Activated T-cell treated with anti-CD3 and anti-CD28 coated beads for 4 hours (primary cell): ENCODE measurements at regions not wholly inside any gene's neighbourhood (a gene's known extent, or its start where the extent isn't known, plus 50 kb on each side); places are given as distances from the start of the nearest gene placed in this dataset.

Source experiments
- DNase-seq: peaks from one replicate; pipeline ENCODE4 v3.0.0-alpha.2; 2020

DNA sequence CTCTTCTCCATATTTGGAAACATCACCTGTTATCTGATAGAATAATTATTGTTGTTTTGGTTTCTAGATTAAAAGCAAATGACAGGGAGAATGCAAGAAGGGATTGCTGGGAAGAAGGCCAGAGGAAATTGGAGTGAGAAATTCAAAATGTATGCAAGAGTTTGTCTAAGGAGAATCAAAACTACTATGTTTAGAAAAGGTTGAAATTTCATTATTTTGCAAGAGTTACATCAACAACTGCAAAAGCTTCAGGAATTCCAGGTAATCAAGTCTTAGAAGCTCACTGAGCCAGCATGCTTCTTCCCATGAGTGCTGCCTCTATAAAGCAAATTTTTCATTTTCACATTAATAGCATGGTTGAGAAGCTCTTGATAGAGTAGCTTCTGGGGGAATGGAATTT, 177.2 kb upstream of the GBE1 start:
- DNase-seq, result no peak

DNA sequence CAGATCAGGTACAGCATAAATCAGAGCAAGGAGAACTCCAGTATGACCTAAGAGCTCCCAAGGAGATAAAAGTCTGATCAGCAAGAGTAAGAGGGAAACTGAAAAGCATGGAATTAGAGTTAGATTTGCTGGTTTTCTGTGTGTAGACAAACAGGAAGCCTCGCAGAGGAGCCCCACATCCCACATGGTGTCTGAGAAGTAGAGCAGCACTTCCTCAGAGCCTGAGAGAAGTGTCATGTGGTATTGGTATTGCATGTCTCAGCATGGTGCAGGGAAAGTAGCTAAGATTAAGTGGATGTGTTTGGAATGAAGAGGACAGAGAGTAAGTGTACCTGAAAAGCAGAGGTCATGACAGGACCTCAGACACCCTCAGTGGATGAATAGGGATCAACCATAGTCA, 175.4 kb upstream of the GBE1 start:
- DNase-seq, result no peak

DNA sequence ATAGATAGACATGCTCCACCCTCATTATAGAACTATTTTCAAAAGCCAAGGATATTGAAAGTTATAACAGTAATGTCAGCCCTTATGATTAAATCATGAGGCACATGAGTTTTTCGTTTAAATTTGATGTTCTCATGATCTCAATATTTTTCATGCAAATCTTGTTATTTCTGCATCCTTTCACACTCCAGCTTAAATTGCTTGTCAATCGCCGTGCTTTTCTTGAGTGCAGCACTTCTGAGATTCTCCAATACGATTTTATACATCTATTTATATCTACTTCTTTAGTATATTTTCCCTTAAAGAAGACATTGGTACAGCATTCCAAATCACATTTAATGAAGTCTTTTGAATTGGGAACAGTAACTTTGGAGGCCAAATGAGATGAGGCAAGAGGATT, 171.2 kb upstream of the GBE1 start:
- no peak for DNase-seq

DNA sequence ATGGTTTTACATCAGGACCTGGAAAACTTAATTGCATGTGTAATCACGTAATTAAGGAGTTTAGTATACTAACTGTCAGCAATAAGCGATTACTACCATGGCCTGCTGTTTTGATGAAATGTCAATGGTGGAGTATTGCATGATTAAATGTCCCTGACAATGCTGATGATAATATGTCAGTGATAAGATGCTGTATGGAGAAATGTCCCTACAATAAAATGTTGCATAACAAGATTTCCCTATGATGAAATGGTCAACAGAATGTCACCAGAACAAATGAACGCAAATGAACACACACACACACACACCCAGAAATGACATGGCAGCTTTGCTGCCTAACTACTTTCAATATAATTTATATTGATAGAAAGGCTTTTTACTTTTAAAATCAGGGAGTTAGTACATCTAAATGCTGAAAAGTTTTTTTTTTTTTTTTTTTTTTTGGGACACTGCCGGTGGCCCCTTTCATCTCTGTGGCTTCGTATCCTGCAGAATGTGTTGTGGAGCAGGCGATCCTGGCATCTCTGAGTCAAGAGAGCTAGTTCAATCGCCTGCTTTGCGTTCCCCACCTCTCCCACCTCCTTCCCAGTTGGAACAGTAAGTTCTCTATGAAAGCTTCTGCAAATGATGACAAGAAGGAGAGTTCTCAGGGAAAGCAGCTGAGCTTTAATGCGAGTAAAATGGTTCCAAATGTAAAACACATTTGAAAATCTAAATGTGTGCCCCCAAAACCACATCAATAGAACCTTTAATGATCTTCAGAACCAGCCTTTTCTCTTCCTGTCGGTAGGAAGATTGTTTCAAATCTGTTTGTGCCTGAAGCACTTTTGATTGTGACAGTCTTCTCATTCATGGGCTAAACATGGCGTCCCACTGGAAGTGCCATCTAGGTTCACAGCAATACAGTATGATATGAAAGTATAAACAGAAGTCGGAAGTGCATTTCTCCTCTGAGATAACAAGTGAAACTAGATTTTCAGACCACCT, 170.1 kb upstream of the GBE1 start:
- no peak for DNase-seq

DNA sequence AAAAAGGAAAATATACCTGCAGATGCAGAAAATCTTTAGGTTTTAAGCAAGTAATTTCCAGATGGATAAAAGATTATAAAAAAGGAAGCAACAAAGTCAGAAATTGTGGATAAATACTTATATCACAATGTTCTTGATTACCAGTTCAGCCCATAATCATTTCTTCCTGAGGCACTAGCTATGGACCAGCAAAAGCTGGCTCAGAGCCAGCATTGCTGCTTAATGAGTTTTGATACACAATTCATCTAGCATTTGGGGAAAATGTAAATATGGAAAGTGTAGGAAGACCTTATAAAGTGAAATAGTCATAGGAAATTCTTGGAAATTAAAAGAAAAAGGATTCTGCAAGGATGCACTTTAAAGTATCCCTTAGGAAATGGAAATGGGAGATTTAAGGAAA, 168.3 kb upstream of the GBE1 start:
- no peak for DNase-seq

DNA sequence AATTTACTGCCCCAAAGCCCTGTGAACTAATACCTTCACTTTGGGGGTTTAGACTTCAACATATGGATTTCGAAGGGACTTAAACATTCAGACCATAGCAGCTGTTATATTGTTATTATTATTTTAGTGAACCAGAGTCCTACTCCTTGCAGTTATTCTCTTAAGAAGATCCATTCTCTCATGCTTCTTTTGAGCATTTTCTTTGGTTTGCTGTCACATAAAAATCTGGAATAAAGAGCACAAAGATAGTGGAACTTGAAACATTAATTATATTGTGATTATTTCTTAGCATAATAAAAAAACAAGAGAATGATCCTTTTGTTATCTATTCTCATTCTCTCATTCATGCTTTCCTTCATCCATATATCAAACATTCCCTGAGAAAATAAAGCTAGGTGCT, 166.4 kb upstream of the GBE1 start:
- no peak for DNase-seq

DNA sequence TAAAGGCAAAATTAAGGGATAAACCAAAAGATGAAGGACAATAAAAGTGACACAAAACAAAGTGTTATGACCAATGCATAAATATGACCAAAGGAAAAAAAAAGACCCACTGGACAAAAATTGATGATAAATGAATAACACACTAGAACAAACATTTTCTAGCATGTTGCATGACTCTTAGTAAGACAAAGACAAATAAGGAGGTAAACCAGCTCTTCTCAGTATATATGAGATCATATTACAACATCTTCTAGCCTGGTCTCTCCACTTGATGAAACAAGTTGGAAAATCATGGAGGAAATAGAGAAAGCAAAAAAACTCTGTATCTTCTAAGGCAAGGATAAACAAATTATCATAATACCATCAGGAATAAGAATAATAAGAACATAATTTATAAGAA, 163.9 kb upstream of the GBE1 start:
- no peak for DNase-seq

DNA sequence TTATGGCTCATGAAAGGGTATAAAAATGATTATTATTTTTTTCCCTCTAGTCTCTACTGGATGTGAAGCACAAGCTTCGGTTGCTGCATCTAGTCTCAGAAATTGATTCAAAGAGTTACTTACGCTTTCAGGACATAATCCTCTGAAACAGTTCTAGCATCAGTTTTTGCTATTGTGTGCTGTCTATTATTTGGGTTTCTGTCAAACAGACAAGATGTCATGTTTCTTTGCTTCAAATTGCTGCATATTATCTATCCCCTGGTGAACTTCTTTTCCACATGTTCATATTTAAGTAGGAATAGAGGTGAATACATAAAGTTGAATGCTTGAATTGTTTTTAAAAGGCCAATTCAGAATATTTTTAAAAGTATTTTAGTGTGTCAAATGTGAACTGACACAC, 161.6 kb upstream of the GBE1 start:
- no peak for DNase-seq

DNA sequence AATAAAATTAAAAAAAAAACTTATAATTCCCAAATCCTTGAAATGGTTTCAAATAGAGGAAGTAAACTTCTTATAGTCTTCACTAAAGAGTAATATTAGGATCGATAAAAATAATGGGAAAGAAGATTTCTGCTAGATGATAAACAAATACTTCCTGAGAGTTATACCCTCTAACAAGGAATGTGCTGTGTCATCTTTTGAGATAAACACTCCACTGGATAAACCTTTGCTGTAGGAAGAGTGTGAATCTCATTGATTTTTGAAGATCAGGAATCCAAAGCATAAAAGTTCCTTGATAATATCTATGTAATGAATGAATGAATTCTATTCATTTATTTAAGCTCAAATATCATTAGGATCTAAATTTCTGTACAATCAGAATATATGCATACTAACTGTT, 161.0 kb upstream of the GBE1 start:
- DNase-seq, result no peak

DNA sequence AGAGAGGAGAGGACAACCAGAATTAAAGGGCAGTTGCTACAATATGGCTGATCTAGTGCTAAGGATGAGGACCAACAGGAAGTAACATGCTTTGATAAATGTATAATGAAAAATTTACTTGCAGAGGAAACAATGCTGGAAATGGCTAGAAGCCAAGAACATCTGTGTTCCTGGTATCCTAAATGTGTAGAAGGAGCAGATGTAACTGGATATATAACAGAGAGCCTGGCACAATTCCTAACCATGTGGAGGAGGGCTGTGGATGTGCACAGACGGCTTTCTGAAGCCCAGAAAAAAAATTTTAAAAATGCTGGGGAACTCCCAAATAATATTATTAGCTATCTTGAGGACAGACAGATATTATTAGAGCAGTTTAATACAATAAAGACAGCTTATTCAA, 159.4 kb upstream of the GBE1 start:
- no peak for DNase-seq

DNA sequence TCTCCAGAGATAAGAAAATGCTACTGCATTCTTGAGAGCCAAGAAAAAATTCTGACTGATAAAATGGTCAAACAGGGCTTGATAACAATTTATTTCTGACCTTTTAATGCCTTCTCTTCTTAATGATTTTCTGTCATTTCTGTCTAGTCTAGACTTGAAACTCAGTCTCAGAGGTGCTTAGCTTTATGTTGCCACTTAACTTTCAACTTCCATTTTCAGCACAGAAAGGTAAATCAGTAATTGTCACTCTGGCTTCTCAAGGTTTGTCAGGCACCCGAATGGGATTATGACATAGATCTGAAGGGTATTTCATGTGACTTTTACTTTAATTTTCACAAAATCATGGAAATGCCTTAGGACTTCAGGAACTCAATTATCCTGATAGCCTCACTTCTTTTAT, 155.4 kb upstream of the GBE1 start:
- DNase-seq, result no peak

DNA sequence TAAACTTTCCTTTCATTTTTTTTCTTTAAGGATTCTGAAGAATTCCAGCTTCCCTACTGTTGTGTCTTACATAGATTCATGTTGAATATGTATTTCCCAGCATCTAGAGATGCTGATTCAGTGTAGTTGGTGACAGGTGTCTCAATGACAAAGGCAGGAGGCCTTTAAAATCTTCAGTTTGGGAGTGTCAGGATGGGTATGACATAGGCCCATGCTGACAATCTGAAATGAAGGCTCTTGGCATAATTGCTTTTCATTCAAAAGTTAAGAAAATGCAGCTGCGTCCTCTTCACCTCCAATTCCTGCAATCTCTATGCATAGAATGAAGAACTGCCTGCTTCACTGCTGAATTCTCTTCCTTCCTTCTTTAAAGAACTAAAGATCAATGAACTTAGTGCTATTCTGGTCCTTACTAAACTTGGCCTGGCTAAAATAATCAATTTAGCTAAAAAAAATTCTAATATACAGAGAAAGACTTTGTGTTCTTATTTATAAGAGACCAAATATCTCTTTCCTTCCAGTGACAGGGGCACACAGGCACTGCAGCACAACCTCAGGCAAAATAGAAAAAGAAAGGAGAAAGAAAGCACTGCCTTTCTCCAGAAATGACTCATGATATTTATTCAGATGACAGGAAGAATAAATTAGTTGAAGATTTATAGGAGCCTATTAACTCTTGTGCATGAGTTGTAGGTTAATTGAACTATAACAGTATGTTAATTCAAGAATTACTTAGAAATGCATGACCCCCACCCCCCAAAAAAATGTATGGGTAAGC, 152.6 kb upstream of the GBE1 start:
- DNase-seq, result no peak

DNA sequence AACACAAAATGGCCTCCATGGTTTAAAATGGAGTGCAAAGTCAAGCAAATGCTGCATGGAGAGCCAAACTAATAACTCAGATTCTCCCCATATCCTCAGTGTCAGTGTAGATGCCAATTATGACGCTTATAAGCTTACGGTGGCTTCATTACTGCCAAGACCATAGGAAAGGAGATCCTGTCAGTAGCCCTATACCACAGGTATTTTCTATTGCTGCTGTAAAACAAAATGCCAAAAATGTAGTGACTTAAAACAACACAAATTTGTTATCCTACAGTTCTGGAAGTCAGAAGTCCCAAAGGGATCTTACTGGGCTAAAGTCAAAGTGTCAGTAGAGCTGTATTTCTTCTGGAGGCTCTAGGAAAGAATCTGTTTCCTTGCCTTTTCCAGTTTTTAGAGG, 149.8 kb upstream of the GBE1 start:
- no peak for DNase-seq

DNA sequence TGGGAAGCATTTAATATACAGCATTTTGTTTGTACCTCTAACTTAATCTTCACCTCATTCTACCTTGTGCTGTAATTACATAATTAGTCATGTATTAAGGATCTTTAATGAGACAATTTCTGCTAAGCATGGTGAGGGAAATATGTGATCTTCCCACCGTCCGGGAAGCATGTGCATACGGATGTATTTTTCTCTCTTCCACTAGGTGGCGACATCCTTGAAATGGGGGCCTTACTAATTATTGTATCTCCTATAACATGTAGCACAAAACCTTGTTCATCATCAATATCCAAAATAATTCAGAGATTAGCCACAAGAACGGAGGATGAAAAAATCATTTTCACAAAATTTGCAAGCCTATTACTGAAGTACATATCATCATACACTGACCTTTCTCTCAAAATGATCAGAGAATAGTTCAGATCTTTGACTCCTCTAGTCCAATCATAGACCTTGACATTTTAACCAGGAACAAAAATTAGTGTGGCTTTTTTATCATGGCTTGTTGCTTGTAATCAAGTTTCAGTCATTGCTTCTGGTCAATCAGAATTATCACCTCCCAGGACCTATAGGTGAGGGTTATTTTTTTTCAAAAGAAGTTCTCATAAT, 148.9 kb upstream of the GBE1 start:
- peak; percentile 1 for DNase-seq

DNA sequence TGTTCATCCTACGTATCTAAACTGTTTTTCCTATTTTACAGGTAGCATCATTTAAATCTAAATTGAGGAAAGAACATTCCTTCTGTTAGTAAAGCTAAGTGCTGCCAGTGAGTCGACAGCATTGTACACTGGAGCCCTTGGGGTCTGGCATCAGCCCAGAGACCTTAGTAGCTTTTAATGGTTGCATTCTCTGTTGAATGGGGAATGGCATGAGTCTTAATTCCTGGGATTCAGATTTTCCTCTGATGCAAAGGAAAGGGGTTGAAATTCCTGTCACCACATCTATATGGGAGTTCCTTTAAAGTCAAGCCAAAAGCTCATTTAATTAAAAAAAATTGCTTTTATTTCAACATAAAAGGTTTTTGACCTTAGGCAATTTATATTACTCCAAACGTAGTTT, 148.4 kb upstream of the GBE1 start:
- no peak for DNase-seq

DNA sequence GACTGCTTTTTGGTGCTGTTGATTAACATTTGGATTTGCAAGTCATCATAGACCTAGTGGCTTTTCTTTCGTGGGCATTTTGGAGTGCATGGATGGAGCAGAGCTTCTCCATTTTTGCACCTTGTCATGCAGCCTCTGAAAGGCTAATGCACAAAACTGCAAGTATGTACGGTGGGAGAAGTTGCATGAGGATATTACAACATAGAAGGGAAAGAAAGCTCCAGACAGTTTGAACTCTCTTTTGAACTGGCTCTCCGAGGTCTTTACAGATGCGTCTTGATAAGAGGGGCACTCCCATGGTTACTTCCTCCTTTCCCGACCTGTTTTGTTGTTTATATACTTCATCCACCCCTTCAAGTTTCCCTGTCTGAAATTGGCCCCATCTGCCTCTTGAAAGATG, 147.1 kb upstream of the GBE1 start:
- DNase-seq, result no peak

DNA sequence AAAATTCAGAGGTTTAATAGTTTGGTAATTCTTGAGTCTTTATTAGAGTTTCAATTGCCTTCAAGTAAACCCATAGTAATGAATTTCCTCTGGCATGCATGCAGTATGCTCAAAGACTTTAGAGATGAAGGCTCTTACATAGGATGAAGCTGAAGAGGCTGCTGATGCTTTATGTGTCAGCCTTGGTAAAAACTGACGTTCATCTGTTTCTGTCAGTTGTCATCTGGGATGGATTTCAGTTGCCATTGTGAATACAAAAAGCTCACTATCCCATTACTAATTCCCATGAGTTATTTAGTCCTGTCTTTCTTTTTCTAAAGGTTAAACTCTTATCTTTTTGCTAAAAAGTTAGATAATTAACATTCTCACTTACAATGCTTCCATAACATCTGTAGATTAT, 136.9 kb upstream of the GBE1 start:
- no peak for DNase-seq

DNA sequence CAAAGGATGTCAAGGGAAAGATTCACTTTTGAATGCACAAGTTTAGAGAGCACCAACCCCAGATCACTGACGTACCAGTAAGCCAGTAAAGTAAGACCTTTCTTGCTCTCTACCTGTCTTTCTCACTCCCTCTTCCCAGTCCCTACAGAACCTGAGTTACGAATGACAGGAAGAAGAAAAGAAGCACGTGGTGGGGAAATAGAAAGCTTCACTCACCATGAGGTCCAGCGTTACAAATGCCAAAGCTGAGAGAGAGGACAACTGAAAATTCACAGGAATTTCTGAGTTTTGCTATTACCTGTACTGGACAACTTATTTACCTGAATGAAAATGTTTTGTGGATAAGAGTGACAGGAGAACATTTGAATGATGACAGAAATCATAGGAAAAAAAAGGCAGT, 133.2 kb upstream of the GBE1 start:
- DNase-seq, result no peak

DNA sequence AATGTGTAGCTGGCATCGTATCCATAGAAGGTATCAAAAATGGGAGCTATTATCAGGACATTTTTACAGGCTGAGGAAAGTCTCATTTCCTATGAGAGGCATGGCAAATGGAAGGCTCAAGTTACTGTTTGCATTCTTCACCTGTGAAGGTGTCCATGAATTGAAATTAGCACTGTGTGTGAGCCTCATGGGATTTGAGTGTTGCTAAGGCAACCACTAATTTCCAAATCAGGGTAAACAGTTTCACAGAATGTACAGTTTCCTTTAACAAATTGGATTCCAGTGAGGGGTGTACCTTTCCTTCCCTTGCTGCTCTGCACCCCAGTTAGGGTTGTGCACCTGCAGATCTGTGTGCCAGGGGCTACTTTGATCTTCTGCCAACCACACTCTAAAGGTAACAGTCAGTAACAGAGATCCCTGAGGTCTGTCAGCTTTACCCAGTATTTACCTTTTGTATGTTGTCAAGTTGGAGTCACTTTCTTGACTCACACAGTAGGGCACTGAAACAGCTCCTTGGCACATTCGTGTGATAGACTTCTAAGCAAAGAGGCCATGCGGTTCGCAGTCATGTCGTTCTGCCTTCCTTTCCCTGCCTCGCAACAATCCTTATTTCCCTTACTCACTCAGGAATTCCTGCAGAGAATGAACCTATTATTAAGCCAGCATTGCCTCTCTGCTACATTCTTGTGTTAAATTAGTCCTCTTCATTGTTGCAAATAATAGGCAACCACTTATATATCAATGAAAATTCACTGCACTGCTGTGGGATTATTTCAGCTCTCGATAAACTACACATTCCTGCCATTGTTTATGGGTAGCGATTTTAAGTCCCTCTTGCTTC, 129.8 kb upstream of the GBE1 start:
- DNase-seq, result no peak

DNA sequence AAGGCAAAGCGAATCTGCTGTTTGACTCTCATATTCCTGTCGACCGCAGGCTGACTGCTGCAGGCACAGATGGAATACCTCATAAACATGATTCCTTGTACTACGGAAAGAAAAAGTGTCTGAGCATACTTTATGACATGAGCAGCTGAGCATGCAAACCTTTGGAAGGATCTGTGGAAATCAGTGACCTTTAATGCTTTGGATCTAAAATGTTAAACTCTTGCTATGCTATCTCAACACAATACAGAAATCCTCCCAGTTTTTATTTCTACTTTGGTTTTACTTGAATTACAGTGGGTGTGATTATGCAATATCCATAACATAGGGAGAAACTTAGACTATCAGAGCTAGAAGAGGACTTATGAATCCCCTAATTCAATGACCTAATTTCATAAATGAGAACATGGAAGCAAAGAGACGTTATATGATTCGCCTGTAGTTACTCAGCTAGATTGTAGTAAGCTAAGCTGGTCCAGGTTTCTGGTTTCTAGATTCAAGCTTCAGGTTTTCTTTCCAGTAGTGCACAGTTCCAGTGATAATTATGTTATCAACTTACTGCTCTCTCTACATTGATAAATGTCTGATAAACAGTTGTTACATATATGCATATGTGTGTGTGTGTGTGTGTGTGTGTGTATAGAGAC, 127.6 kb upstream of the GBE1 start:
- DNase-seq, result no peak

DNA sequence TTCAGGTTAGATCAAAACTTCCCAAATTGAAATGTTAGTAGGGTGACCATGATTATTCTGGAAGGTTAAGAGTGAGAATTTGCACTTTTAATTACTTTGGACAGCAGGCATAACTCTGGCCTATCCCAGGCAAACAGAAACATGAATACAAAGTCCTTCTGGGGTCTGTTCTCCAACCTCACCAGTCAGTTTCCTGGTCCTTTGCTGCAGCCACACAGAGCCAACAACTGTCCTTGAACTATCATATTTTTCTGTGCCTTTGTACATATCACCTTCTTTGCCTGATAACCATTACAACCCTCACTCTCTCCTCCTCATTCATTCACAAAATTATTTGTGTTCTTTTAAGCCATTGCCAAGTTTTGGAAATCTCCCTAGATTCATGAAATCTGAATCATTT, 126.0 kb upstream of the GBE1 start:
- no peak for DNase-seq

DNA sequence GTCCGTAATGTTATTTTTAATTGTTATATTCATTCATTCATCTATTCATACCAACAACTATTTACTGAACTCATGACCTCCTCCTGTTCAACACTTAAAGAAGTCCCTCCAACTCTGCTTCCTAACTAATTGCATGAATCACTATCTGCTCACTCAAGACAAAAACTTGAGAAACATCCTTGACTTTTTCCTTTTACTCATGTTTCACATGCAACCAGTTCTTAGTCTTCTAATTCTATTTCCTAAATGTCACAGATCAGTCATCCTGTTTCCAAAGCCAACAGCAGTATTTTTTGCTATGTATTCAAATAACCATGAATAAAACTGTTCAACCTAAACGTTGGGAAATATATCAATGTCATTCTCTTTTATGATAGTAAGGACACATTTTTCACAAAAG, 124.6 kb upstream of the GBE1 start:
- no peak for DNase-seq
